Fibroblast of the aortic adventitia (primary cell): ENCODE measurements at regions not wholly inside any gene's neighbourhood (a gene's known extent, or its start where the extent isn't known, plus 50 kb on each side); places are given as distances from the start of the nearest gene placed in this dataset.

Experiments
- DNase-seq: peaks from one replicate; pipeline ENCODE4 v3.0.0-alpha.2; 2010; ENCODE audit warnings: low read depth
- H3K4me3 ChIP-seq: 2 replicates; pipeline ENCODE4 v1.5.1; 2011; ENCODE audit warnings: low read depth, mild to moderate bottlenecking, control low read depth, low read length, moderate library complexity
- TF ChIP-seq, protein P1 (sequence below): IDR thresholded peaks from 2 replicates; pipeline ENCODE4 v1.5.1; 2011; ENCODE audit warnings: mild to moderate bottlenecking, low read length, control low read depth, inconsistent platforms; ENCODE audit not compliant: insufficient read depth

DNA sequence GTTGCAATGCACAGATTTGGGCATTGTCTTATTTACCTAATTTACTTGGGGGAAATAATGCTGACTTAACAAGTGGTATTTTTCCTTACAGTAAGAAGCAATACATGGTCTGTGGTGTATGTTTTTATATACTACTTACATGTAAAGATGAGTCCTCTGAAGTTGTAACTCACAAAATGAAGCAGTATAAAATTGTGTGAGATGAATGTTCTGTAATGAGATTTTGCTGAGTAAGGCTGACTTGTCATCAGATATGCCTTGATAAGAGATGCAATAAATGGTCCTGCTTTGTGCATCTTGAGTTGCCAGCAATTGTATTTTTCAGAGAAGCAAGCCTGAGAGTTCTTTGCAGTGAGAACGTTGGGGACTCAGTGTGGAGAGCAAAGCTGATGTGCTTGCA lies 92.2 kb upstream of the GNAQ start:
- H3K4me3 ChIP-seq: no peak overlapping the region
- DNase-seq: no peak
- TF ChIP-seq, protein P1, sequence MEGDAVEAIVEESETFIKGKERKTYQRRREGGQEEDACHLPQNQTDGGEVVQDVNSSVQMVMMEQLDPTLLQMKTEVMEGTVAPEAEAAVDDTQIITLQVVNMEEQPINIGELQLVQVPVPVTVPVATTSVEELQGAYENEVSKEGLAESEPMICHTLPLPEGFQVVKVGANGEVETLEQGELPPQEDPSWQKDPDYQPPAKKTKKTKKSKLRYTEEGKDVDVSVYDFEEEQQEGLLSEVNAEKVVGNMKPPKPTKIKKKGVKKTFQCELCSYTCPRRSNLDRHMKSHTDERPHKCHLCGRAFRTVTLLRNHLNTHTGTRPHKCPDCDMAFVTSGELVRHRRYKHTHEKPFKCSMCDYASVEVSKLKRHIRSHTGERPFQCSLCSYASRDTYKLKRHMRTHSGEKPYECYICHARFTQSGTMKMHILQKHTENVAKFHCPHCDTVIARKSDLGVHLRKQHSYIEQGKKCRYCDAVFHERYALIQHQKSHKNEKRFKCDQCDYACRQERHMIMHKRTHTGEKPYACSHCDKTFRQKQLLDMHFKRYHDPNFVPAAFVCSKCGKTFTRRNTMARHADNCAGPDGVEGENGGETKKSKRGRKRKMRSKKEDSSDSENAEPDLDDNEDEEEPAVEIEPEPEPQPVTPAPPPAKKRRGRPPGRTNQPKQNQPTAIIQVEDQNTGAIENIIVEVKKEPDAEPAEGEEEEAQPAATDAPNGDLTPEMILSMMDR: no peak

DNA sequence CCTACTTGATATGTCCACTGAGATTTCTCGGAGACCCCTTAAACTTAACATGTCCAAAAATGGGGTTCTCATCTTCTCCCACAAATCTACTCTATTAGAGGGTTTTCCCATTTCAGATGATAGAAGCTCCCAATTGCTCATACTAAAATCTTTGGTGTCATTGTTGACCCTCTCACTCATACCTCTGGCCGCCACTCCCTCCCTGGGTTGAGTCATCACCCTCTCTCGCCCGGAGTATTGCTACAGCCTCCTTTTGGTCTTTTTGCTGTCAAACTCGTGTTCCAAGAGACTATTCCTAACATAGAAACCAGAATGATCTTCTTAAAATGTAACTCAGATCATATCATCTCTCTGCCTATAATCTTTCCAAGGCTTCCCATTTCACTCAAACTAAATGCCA lies 91.0 kb upstream of the GNAQ start:
- peak; percentile 17 for DNase-seq
- TF ChIP-seq, protein P1: no peak
- no peak overlapping the region for H3K4me3 ChIP-seq

DNA sequence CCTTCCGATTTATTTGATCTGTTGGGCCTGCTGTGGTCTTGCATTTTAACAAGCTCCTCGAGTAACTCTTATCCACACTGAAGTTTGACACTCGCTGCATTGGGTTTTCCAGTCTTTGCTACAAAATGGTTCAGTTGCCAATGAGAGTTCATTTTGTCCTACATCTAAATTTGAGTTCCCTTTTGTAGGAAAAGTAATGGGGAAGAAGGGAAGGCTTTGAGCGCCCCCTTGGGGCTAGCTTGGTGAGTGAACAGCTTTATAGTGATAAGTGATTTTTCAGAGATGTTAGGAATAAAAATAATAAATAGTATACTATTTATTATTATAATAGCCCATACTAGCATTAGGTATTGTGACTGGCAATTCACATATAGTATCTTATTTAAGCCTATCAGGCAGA lies 89.9 kb upstream of the GNAQ start:
- DNase-seq: peak; percentile 76
- H3K4me3 ChIP-seq: no peak overlapping the region
- TF ChIP-seq, protein P1: peak; percentile 81

DNA sequence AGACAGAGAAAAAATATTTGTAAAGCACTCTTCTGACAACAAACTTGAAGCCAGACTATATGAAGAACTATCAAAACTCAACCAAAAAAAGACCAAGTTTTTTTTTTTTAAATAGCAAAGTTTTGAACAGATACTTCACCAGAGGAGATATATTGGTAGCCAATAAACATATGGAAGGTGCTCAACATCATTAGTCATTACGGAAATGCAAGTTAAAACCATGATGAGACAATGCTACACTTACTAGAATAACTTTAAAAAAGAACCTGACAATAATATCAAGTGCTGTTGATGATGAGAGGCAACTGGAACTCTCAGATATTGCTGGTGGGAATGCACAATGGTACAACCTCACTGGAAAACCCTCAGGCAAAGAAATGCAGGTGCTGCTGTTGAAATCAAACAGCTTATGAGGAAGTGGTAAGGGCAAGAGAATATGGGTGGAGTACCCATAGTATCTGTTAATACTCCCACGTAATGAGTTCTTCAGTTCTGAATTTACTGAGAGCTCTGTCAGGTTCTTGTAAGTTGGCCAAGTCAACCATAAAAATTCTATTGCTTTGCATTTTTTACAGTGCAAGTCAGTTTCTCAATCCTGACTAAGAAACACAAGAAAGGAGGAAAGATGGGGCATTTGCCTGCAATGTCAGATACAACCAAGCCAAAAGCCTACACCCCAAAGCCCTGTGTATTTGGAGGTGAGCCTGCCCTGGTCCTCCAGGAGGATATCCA lies 87.3 kb upstream of the GNAQ start:
- TF ChIP-seq, protein P1: no peak
- no peak overlapping the region for H3K4me3 ChIP-seq
- peak; percentile 66 for DNase-seq

DNA sequence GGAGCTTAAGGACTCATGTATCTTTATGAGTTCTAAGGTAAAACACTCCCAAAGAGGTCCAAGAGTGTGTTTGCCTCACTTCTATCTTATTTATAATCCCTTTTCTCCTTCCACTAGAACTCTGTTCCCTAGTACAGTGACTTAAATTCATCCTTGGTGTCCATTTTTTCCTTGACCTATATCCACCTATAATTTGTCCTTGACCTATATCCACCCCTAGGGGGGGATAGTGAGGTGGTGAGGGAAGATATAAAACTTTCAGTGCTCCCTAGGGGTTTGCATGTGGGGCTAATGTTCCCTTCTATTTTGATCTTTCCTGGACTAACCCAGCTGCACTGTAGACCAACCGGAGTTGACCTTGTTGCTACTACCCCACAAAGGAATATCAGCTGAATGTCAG lies 83.5 kb upstream of the GNAQ start:
- TF ChIP-seq, protein P1: peak; percentile 44
- DNase-seq: peak; percentile 5
- H3K4me3 ChIP-seq: no peak overlapping the region

DNA sequence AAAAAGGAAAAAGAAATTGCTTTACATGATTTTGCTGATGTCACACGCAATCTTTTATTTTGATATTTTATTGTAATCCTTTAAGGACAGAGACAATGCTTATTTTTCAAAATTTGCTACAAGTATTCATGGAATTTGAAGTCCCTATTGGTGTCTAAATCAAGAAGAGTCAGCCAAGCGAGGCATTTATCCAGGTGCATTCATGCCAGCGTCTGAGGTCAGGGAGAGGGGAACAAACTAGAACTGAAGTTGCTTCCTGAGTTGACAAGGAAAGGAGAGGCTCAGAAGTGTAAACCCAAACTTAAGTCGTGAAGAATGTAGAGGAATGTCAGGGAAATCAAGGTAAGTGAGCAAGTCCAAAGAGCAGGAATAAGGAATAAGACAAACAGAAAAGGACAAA lies 83.0 kb upstream of the GNAQ start:
- H3K4me3 ChIP-seq: no peak overlapping the region
- TF ChIP-seq, protein P1: no peak
- no peak for DNase-seq

DNA sequence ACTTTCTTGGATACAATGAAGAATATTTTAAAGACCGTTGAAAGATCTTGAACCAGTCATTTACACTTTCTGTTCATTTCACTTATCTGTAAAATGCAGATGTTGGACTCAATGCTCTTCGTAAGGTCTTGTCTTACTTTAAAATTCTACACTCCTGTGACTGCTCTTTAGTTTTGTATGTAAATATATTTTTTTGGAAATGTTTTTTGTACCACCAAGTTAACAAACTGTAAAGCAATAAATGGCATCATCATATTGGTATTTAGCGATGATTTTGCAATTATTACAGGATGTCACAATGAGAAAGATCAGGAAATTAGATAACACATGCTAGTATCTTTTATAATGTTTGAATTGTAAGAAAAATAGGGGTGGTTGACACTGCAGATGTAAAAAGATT lies 80.8 kb upstream of the GNAQ start:
- TF ChIP-seq, protein P1: no peak
- DNase-seq: no peak
- H3K4me3 ChIP-seq: no peak overlapping the region
